ENCODE measurements at regions not wholly inside any gene's neighbourhood (a gene's known extent, or its start where the extent isn't known, plus 50 kb on each side); places are given as distances from the start of the nearest gene placed in this dataset.

- peaks cover 5% of the 10 kb centered on the region for H3K4me1 Mint-ChIP-seq (ENCODE audit: low read depth)
- no peak for DNase-seq (ENCODE audit: low spot score)
- H3K27ac Mint-ChIP-seq (ENCODE audit: unreplicated experiment), result no peak overlapping the region
- TF ChIP-seq CTCF (IDR thresholded peaks at IDR 0.05), result no peak
- no peak overlapping the region for H3K4me3 Mint-ChIP-seq (ENCODE audit: unreplicated experiment)
- H3K27me3 Mint-ChIP-seq (ENCODE audit: low read depth), result no peaks in the 10 kb centered on the region
- peaks cover 17% of the 10 kb centered on the region for H3K36me3 Mint-ChIP-seq (ENCODE audit: low read depth)
- peaks cover 19% of the 10 kb centered on the region for H3K9me3 Mint-ChIP-seq (ENCODE audit: low read depth)
Observed at GRCh38 chr16:85187447-85187846, 75.2 kb upstream of the CIBAR2 start.

GRCh38 chr16:85187886-85188285 is 75.6 kb upstream of the CIBAR2 start:
- TF ChIP-seq CTCF (IDR thresholded peaks at IDR 0.05), result no peak
- Mint-ChIP-seq H3K4me1 (ENCODE audit: low read depth) (peaks cover 5% of the 10 kb centered on the region), H3K27me3 (ENCODE audit: low read depth) (no peaks in the 10 kb centered on the region), H3K4me3 (ENCODE audit: unreplicated experiment) (no peak overlapping the region), H3K36me3 (ENCODE audit: low read depth) (peaks cover 15% of the 10 kb centered on the region), H3K9me3 (ENCODE audit: low read depth) (peaks cover 19% of the 10 kb centered on the region), H3K27ac (ENCODE audit: unreplicated experiment) (no peak overlapping the region)
- DNase-seq (ENCODE audit: low spot score), result no peak

GRCh38 chr16:85188822-85189672 is 76.8 kb upstream of the CIBAR2 start:
- H3K9me3 Mint-ChIP-seq (ENCODE audit: low read depth), result peaks cover 19% of the 10 kb centered on the region
- H3K4me1 Mint-ChIP-seq (ENCODE audit: low read depth), result peaks cover 5% of the 10 kb centered on the region
- H3K4me3 Mint-ChIP-seq (ENCODE audit: unreplicated experiment), result no peak overlapping the region
- no peak for TF ChIP-seq CTCF (IDR thresholded peaks at IDR 0.05)
- H3K27ac Mint-ChIP-seq (ENCODE audit: unreplicated experiment), result no peak overlapping the region
- no peaks in the 10 kb centered on the region for H3K27me3 Mint-ChIP-seq (ENCODE audit: low read depth)
- H3K36me3 Mint-ChIP-seq (ENCODE audit: low read depth), result peaks cover 10% of the 10 kb centered on the region
- DNase-seq (ENCODE audit: low spot score), result no peak

- TF ChIP-seq CTCF (IDR thresholded peaks at IDR 0.05), result no peak
- Mint-ChIP-seq H3K9me3 (ENCODE audit: low read depth) (peaks cover 9% of the 10 kb centered on the region), H3K27me3 (ENCODE audit: low read depth) (no peaks in the 10 kb centered on the region), H3K27ac (ENCODE audit: unreplicated experiment) (no peak overlapping the region), H3K36me3 (ENCODE audit: low read depth) (peaks cover 3% of the 10 kb centered on the region), H3K4me1 (ENCODE audit: low read depth) (peaks cover 6% of the 10 kb centered on the region), H3K4me3 (ENCODE audit: unreplicated experiment) (no peak overlapping the region)
- DNase-seq (ENCODE audit: low spot score), result no peak
Observed at GRCh38 chr16:85190572-85190971, 78.3 kb upstream of the CIBAR2 start.

- no peak for TF ChIP-seq CTCF (IDR thresholded peaks at IDR 0.05)
- DNase-seq (ENCODE audit: low spot score), result no peak
- H3K36me3 Mint-ChIP-seq (ENCODE audit: low read depth), result peaks cover 3% of the 10 kb centered on the region
- no peak overlapping the region for H3K27ac Mint-ChIP-seq (ENCODE audit: unreplicated experiment)
- H3K4me1 Mint-ChIP-seq (ENCODE audit: low read depth), result peaks cover 14% of the 10 kb centered on the region
- H3K9me3 Mint-ChIP-seq (ENCODE audit: low read depth), result peaks cover 9% of the 10 kb centered on the region
- H3K27me3 Mint-ChIP-seq (ENCODE audit: low read depth), result peaks cover 3% of the 10 kb centered on the region
- no peak overlapping the region for H3K4me3 Mint-ChIP-seq (ENCODE audit: unreplicated experiment)
Observed at GRCh38 chr16:85191341-85191965, 79.2 kb upstream of the CIBAR2 start.

Data from chondrocyte (in vitro differentiated cells).